ENCODE measurements at regions not wholly inside any gene's neighbourhood (a gene's known extent, or its start where the extent isn't known, plus 50 kb on each side); places are given as distances from the start of the nearest gene placed in this dataset.

- H3K4me1 ChIP-seq (replicated peaks in 1 of 2): no peaks in the 10 kb centered on the region
- no peak for TF ChIP-seq CTCF (IDR thresholded peaks at IDR 0.05)
- no peak overlapping the region for H3K4me3 ChIP-seq
- H3K9me3 ChIP-seq (replicated peaks in 1 of 3): no peaks in the 10 kb centered on the region
- H3K36me3 ChIP-seq (replicated peaks in 1 of 2): no peaks in the 10 kb centered on the region
- no peaks in the 10 kb centered on the region for H3K27me3 ChIP-seq
- H3K27ac ChIP-seq: no peak overlapping the region
- WGBS, 4 donors: 68 to 86% (median 83%) methylated on average over 2 of the region's 2 CpGs
- no peak for DNase-seq
- intact Hi-C loops (cut with DNase I): no loop called here
Observed at GRCh38 chrX:5278908-5279307, 949.8 kb downstream of the NLGN4X start.

- no peaks in the 10 kb centered on the region for H3K36me3 ChIP-seq (replicated peaks in 1 of 2)
- H3K27me3 ChIP-seq: no peaks in the 10 kb centered on the region
- no peak for DNase-seq
- no peak overlapping the region for H3K4me3 ChIP-seq
- TF ChIP-seq POLR2A (IDR thresholded peaks at IDR 0.05) (no peak), CTCF (IDR thresholded peaks at IDR 0.05) (no peak)
- intact Hi-C loops (cut with DNase I): no loop called here
- H3K4me1 ChIP-seq (replicated peaks in 1 of 2): no peaks in the 10 kb centered on the region
- H3K27ac ChIP-seq: no peak overlapping the region
- WGBS, 4 donors: 30 to 60% (median 58%) methylated on average over 3 of the region's 3 CpGs
- no peaks in the 10 kb centered on the region for H3K9me3 ChIP-seq (replicated peaks in 1 of 3)
Observed at GRCh38 chrX:5265324-5265850, 963.3 kb downstream of the NLGN4X start.

GRCh38 chrX:5250106-5250505 is 978.6 kb downstream of the NLGN4X start:
- 72 to 88% (median 80%) methylated on average over 5 of the region's 5 CpGs for WGBS, 4 donors
- DNase-seq: no peak

GRCh38 chrX:5242091-5242790 is 986.4 kb downstream of the NLGN4X start:
- Histone ChIP-seq H3K36me3 (replicated peaks in 1 of 2) (no peaks in the 10 kb centered on the region), H3K4me3 (no peak overlapping the region), H3K9me3 (replicated peaks in 1 of 3) (no peaks in the 10 kb centered on the region), H3K27ac (no peak overlapping the region), H3K4me1 (replicated peaks in 1 of 2) (no peaks in the 10 kb centered on the region), H3K27me3 (no peaks in the 10 kb centered on the region)
- intact Hi-C loops (cut with DNase I): no loop called here
- DNase-seq: no peak
- WGBS, 4 donors: 43 to 49% (median 48%) methylated on average over 7 of the region's 7 CpGs
- TF ChIP-seq CTCF (IDR thresholded peaks at IDR 0.05): no peak
- no peak for TF ChIP-seq POLR2A (IDR thresholded peaks at IDR 0.05)

More at GRCh38 chrX:5250106-5250505, 978.6 kb downstream of the NLGN4X start:
- Histone ChIP-seq H3K4me1 (replicated peaks in 1 of 2) (no peaks in the 10 kb centered on the region), H3K36me3 (replicated peaks in 1 of 2) (no peaks in the 10 kb centered on the region), H3K4me3 (no peak overlapping the region), H3K27ac (no peak overlapping the region), H3K27me3 (no peaks in the 10 kb centered on the region), H3K9me3 (replicated peaks in 1 of 3) (no peaks in the 10 kb centered on the region)
- TF ChIP-seq CTCF (IDR thresholded peaks at IDR 0.05) (no peak), POLR2A (IDR thresholded peaks at IDR 0.05) (no peak)
- intact Hi-C loops (cut with DNase I): no loop called here
